HCT116 (cell line): ENCODE measurements at regions not wholly inside any gene's neighbourhood (a gene's known extent, or its start where the extent isn't known, plus 50 kb on each side); places are given as distances from the start of the nearest gene placed in this dataset.

Source experiments
- EGR1 ChIP-seq: IDR thresholded peaks from 2 replicates; pipeline ENCODE4 v1.6.1; 2012; ENCODE audit warnings: low read depth
- ELF1 ChIP-seq: IDR thresholded peaks from 2 replicates; pipeline ENCODE4 v1.6.1; 2012; ENCODE audit warnings: low read depth, borderline replicate concordance
- EZH2 ChIP-seq: fragments of 200-600 bp; sonication (generic); IDR thresholded peaks from 2 replicates; pipeline ENCODE4 v1.6.1; 2017; ENCODE audit warnings: antibody characterized with exemption, mixed run types
- EZH2phosphoT487 ChIP-seq: fragments of 200-600 bp; IDR thresholded peaks from 2 replicates; pipeline ENCODE4 v1.6.1; 2018; ENCODE audit warnings: antibody characterized with exemption, borderline replicate concordance
- JUND ChIP-seq: IDR thresholded peaks from 2 replicates; pipeline ENCODE4 v1.6.1; 2012
- POLR2A ChIP-seq: IDR thresholded peaks from 2 replicates; pipeline ENCODE4 v1.7.0; 2011; ENCODE audit warnings: borderline replicate concordance; ENCODE audit not compliant: insufficient read depth, insufficient read length; ENCODE audit errors: extremely low read depth
- POLR2AphosphoS5 ChIP-seq: IDR thresholded peaks from 2 replicates; pipeline ENCODE4 v1.6.1; 2011; ENCODE audit warnings: mild to moderate bottlenecking, low read depth, low read length, moderate library complexity
- RAD21 ChIP-seq: IDR thresholded peaks from 2 replicates; pipeline ENCODE4 v1.6.1; 2012; ENCODE audit warnings: low read depth, mild to moderate bottlenecking
- TCF7L2 ChIP-seq: IDR thresholded peaks from 2 replicates; pipeline ENCODE4 v1.7.0; 2011; ENCODE audit warnings: borderline replicate concordance, inconsistent platforms; ENCODE audit not compliant: insufficient read depth, insufficient read length; ENCODE audit errors: extremely low read depth
- YY1 ChIP-seq: IDR thresholded peaks from 2 replicates; pipeline ENCODE4 v1.6.1; 2011; ENCODE audit warnings: low read length, low read depth, moderate library complexity, mild to moderate bottlenecking; ENCODE audit not compliant: insufficient replicate concordance; ENCODE audit errors: extremely low read depth
- ZNF274 ChIP-seq: fragments of 200-500 bp; sonication (Bioruptor generic); IDR thresholded peaks from 2 replicates; pipeline ENCODE4 v1.6.1; 2014; ENCODE audit warnings: mild to moderate bottlenecking, low read depth, low read length, inconsistent platforms
- TF ChIP-seq, protein P1 (sequence below): IDR thresholded peaks from 2 replicates; pipeline ENCODE4 v1.6.1; 2012
- TF ChIP-seq, protein P2 (sequence below), 3 experiments: fragments of 200-600 bp in 1 of 3; sonication (generic) in 1 of 3; IDR thresholded peaks in 2 of 3; conservative IDR thresholded peaks in 1 of 3; 2 replicates each; pipeline ENCODE4 v1.5.1; 2012 to 2017; ENCODE audit warnings: low read depth in 2 of 3, low read length in 2 of 3, antibody characterized with exemption in 1 of 3, borderline replicate concordance in 1 of 3, control low read depth in 1 of 3, mild to moderate bottlenecking in 1 of 3, mixed read lengths in 1 of 3, mixed run types in 1 of 3, moderate library complexity in 1 of 3; ENCODE audit not compliant: insufficient read depth in 1 of 3
- TF ChIP-seq, protein P3 (sequence below): IDR thresholded peaks from 2 replicates; pipeline ENCODE4 v1.6.1; 2011; ENCODE audit warnings: mild to moderate bottlenecking, low read length, moderate library complexity; ENCODE audit not compliant: insufficient replicate concordance; ENCODE audit errors: extremely low read depth

DNA sequence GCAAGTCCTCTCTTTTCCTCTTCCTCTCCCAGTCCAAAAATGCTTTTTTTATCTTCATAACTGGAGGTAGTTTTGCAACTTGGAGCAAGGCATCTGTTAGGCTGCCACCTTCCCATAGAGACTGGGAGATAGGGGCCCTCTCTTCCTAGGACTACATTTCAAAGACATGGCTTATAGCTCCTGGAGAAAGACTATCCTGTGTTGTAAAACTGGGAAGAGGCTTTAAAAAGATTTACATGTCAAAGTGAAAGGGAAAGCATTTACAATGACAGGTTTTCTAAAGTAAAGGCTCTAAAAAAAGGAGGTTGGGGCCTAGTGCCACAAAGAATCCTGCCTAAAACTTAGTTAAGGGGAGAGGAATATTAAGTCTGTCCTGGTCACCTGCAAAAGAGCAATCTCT lies 82.2 kb upstream of the SEMA3E start:
- TF ChIP-seq EZH2 (no peak), ZNF274 (no peak), EGR1 (no peak), ELF1 (no peak), POLR2A (no peak), TCF7L2 (no peak), POLR2AphosphoS5 (no peak), JUND (no peak), YY1 (no peak), EZH2phosphoT487 (no peak), RAD21 (no peak)
- TF ChIP-seq, protein P1, sequence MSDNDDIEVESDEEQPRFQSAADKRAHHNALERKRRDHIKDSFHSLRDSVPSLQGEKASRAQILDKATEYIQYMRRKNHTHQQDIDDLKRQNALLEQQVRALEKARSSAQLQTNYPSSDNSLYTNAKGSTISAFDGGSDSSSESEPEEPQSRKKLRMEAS, result no peak
- TF ChIP-seq, protein P2, sequence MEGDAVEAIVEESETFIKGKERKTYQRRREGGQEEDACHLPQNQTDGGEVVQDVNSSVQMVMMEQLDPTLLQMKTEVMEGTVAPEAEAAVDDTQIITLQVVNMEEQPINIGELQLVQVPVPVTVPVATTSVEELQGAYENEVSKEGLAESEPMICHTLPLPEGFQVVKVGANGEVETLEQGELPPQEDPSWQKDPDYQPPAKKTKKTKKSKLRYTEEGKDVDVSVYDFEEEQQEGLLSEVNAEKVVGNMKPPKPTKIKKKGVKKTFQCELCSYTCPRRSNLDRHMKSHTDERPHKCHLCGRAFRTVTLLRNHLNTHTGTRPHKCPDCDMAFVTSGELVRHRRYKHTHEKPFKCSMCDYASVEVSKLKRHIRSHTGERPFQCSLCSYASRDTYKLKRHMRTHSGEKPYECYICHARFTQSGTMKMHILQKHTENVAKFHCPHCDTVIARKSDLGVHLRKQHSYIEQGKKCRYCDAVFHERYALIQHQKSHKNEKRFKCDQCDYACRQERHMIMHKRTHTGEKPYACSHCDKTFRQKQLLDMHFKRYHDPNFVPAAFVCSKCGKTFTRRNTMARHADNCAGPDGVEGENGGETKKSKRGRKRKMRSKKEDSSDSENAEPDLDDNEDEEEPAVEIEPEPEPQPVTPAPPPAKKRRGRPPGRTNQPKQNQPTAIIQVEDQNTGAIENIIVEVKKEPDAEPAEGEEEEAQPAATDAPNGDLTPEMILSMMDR (IDR thresholded peaks at IDR 0.05 in 2 of 3, conservative IDR thresholded peaks at IDR 0.05 in 1 of 3; ENCODE audit: borderline replicate concordance in 1 of 3, insufficient read depth in 1 of 3, low read depth in 2 of 3, low read length in 2 of 3), result no peak
- TF ChIP-seq, protein P3, sequence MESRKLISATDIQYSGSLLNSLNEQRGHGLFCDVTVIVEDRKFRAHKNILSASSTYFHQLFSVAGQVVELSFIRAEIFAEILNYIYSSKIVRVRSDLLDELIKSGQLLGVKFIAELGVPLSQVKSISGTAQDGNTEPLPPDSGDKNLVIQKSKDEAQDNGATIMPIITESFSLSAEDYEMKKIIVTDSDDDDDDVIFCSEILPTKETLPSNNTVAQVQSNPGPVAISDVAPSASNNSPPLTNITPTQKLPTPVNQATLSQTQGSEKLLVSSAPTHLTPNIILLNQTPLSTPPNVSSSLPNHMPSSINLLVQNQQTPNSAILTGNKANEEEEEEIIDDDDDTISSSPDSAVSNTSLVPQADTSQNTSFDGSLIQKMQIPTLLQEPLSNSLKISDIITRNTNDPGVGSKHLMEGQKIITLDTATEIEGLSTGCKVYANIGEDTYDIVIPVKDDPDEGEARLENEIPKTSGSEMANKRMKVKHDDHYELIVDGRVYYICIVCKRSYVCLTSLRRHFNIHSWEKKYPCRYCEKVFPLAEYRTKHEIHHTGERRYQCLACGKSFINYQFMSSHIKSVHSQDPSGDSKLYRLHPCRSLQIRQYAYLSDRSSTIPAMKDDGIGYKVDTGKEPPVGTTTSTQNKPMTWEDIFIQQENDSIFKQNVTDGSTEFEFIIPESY, result no peak
